ENCODE measurements at regions not wholly inside any gene's neighbourhood (a gene's known extent, or its start where the extent isn't known, plus 50 kb on each side); places are given as distances from the start of the nearest gene placed in this dataset.

DNA sequence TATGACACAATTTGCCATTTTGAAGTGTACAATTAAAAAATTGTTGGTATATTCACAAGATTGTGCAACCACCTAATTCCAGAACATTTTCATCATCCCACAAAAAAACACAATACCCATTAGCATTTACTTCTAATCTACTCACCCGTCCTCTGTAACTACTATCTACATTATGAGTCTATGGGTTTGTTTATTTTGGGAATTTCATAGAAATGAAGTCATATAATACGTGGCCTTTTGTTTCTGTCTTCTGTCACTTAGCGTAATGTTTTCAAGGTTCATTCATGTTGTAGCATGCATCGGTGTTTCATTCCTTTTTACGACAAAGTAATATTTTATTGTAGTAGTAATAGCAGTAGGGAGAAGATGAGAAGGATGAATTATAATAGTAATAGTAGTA is 55.2 kb upstream of the CNTN6 start:
- H3F3A ChIP-seq (ENCODE audit: low read depth), result no peaks in the 10 kb centered on the region
- H3K9me2 ChIP-seq (replicated peaks; ENCODE audit: low read depth, low read length), result no peaks in the 10 kb centered on the region
- peaks cover 4% of the 10 kb centered on the region; the same call in 1 of the 2 replicates for H3K9me3 ChIP-seq (ENCODE audit: insufficient read depth, low read depth, low read length)

More for the DNA sequence above, 55.2 kb upstream of the CNTN6 start:
- no peak overlapping the region for H3K9ac ChIP-seq (ENCODE audit: low read depth, low read length, poor library complexity, severe bottlenecking)
- H3K79me2 ChIP-seq (ENCODE audit: insufficient read depth, low read length), result no peaks in the 10 kb centered on the region
- TF ChIP-seq EZH2phosphoT487 (IDR thresholded peaks at IDR 0.05; ENCODE audit: borderline replicate concordance), result no peak
- TF ChIP-seq, protein P1, sequence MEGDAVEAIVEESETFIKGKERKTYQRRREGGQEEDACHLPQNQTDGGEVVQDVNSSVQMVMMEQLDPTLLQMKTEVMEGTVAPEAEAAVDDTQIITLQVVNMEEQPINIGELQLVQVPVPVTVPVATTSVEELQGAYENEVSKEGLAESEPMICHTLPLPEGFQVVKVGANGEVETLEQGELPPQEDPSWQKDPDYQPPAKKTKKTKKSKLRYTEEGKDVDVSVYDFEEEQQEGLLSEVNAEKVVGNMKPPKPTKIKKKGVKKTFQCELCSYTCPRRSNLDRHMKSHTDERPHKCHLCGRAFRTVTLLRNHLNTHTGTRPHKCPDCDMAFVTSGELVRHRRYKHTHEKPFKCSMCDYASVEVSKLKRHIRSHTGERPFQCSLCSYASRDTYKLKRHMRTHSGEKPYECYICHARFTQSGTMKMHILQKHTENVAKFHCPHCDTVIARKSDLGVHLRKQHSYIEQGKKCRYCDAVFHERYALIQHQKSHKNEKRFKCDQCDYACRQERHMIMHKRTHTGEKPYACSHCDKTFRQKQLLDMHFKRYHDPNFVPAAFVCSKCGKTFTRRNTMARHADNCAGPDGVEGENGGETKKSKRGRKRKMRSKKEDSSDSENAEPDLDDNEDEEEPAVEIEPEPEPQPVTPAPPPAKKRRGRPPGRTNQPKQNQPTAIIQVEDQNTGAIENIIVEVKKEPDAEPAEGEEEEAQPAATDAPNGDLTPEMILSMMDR (conservative IDR thresholded peaks at IDR 0.05; ENCODE audit: low read length), result no peak
- no peaks in the 10 kb centered on the region for H3K36me3 ChIP-seq (ENCODE audit: insufficient read depth, low read length)
- H3K4me1 ChIP-seq (ENCODE audit: insufficient read depth, low read length, poor library complexity, severe bottlenecking), result no peaks in the 10 kb centered on the region
- H3K4me3 ChIP-seq (ENCODE audit: low read length, poor library complexity, severe bottlenecking), result no peak overlapping the region
- no peak overlapping the region for H3K4me2 ChIP-seq (ENCODE audit: low read depth, low read length, poor library complexity, severe bottlenecking)
- no peaks in the 10 kb centered on the region for H3K27me3 ChIP-seq (ENCODE audit: insufficient read depth, low read length, poor library complexity, severe bottlenecking)
- no peaks in the 10 kb centered on the region for H4K20me1 ChIP-seq (ENCODE audit: insufficient read depth, low read length, poor library complexity, severe bottlenecking)
- no peak overlapping the region for H2AFZ ChIP-seq (ENCODE audit: low read length)

Measured in Loucy (cell line).